Right lobe of liver (tissue), 6 donors: ENCODE measurements at regions not wholly inside any gene's neighbourhood (a gene's known extent, or its start where the extent isn't known, plus 50 kb on each side); places are given as distances from the start of the nearest gene placed in this dataset.

Source experiments
- ATAC-seq, 4 donors: fragments of 200-7000 bp; cut with Tn5 transposase; one replicate each; pipeline ENCODE4 v1.9.1; 2020; ENCODE audit warnings: mild to moderate bottlenecking in 4 of 4, moderate library complexity in 4 of 4
- DNase-seq, 3 donors: peaks; one replicate each; pipeline ENCODE4 v3.0.0-alpha.2; 2020
- H3K27ac ChIP-seq, 3 donors: fragments of 200-600 bp; one replicate each; pipeline ENCODE4 v1.8.0; 2022
- H3K27me3 ChIP-seq, 2 donors: fragments of 200-600 bp; one replicate each; pipeline ENCODE4 v1.8.0; 2022
- H3K36me3 ChIP-seq, 4 donors: fragments of 200-600 bp; sonication (generic) in 1 of 4; one replicate each; pipeline versions ENCODE4 v1.5.1 to v1.8.0; 2017 to 2022; ENCODE audit warnings: control low read depth in 1 of 4
- H3K4me1 ChIP-seq, 4 donors: fragments of 200-600 bp; sonication (generic) in 1 of 4; one replicate each; pipeline versions ENCODE4 v1.5.1 to v1.8.0; 2017 to 2022; ENCODE audit warnings: control low read depth in 1 of 4
- H3K4me3 ChIP-seq, 3 donors: fragments of 200-600 bp; one replicate each; pipeline ENCODE4 v1.8.0; 2022
- H3K9me3 ChIP-seq, 4 donors: fragments of 200-600 bp; sonication (generic) in 1 of 4; one replicate each; pipeline versions ENCODE4 v1.5.1 to v1.8.0; 2017 to 2022; ENCODE audit warnings: control low read depth in 1 of 4
- POLR2A ChIP-seq: fragments of 450-650 bp; IDR thresholded peaks from one replicate; pipeline ENCODE4 v1.6.1; 2017; ENCODE audit warnings: antibody characterized with exemption, mild to moderate bottlenecking
- WGBS: methylation state at CpG from one replicate; pipeline ENCODE4 v1.1.6; 2018; ENCODE audit warnings: low coverage, low lambda C conversion rate; ENCODE audit not compliant: insufficient coverage; ENCODE audit errors: missing lambda C conversion rate; 5-methylcytosine and 5-hydroxymethylcytosine counted together
- intact Hi-C, 2 donors: fragments of 100-400 bp; cut with DNase I; formaldehyde crosslinking; loops; one replicate each; pipeline versions ENCODE4 v1.11.2 to v1.14.1; 2022
- TF ChIP-seq, protein P1 (sequence below), 4 donors: fragments of 200-600 bp in 3 of 4; fragments of 450-650 bp in 1 of 4; IDR thresholded peaks; one replicate each; pipeline versions ENCODE4 v1.5.1 to v1.8.0; 2016 to 2022; ENCODE audit warnings: antibody characterized with exemption in 4 of 4, mild to moderate bottlenecking in 2 of 4
- donor health status: DM: no; HTN: yes; CAD: no.
- donor health status: DM: no; HTN: no; CAD: no.
- donor health status: DM: no; HTN: no; CAD: no.
- donor health status: DM: no; HTN: yes; CAD: no.
- donor health status: DM: no; HTN: yes; CAD: no.

GRCh38 chr7:86914551-86914950 lies 144.9 kb downstream of the ELAPOR2 start:
- H3K4me1 ChIP-seq = no peaks in the 10 kb centered on the region
- ATAC-seq (no peak), DNase-seq (no peak)
- no peak overlapping the region for H3K4me3 ChIP-seq
- intact Hi-C loops = no loop called here
- H3K36me3 ChIP-seq = no peaks in the 10 kb centered on the region
- H3K27me3 ChIP-seq = no peaks in the 10 kb centered on the region
- WGBS = 8% methylated on average over 1 of the region's 1 CpG
- TF ChIP-seq POLR2A = no peak
- TF ChIP-seq, protein P1, sequence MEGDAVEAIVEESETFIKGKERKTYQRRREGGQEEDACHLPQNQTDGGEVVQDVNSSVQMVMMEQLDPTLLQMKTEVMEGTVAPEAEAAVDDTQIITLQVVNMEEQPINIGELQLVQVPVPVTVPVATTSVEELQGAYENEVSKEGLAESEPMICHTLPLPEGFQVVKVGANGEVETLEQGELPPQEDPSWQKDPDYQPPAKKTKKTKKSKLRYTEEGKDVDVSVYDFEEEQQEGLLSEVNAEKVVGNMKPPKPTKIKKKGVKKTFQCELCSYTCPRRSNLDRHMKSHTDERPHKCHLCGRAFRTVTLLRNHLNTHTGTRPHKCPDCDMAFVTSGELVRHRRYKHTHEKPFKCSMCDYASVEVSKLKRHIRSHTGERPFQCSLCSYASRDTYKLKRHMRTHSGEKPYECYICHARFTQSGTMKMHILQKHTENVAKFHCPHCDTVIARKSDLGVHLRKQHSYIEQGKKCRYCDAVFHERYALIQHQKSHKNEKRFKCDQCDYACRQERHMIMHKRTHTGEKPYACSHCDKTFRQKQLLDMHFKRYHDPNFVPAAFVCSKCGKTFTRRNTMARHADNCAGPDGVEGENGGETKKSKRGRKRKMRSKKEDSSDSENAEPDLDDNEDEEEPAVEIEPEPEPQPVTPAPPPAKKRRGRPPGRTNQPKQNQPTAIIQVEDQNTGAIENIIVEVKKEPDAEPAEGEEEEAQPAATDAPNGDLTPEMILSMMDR (IDR thresholded peaks at IDR 0.05) = peak; percentile 17 to 46 (median 40)
- H3K27ac ChIP-seq = no peak overlapping the region
- no peaks in the 10 kb centered on the region for H3K9me3 ChIP-seq
